Renal cortical epithelial cell (primary cell): ENCODE measurements at regions not wholly inside any gene's neighbourhood (a gene's known extent, or its start where the extent isn't known, plus 50 kb on each side); places are given as distances from the start of the nearest gene placed in this dataset.
"Not testable (repeated sequence)": the region's sequence is repeated elsewhere in the genome, so short reads cannot be mapped to it uniquely, and the experiment has no call there.

Experiments
- DNase-seq: peaks from one replicate; pipeline ENCODE4 v3.0.0-alpha.2; 2011; ENCODE audit warnings: low read depth

DNA sequence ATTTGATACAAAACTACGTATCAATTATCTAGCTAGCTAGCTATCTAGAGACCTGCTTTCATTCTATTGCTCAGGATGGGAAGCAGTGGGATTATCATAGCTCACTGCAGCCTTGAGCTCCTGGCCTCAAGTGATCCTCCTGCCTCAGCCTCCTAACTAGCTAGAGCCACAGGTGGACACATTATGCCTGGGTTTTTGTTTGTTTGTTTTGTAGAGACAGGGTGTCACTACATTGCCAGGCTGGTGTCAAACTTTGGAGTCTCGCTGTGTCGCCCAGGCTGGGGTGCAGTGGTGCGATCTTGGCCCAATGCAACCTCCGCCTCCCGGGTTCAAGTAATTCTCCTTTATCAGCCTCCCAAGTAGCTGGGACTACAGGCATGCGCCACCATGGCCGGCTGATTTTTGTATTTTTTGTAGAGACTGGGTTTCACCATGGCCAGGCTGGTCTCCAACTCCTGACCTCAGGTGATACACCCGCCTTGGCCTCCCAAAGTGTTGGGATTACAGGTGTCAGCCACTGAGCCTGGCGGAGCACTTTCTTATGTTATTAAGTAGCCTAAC, 122.5 kb upstream of the FBXO28 start:
- DNase-seq, result not testable (repeated sequence)

DNA sequence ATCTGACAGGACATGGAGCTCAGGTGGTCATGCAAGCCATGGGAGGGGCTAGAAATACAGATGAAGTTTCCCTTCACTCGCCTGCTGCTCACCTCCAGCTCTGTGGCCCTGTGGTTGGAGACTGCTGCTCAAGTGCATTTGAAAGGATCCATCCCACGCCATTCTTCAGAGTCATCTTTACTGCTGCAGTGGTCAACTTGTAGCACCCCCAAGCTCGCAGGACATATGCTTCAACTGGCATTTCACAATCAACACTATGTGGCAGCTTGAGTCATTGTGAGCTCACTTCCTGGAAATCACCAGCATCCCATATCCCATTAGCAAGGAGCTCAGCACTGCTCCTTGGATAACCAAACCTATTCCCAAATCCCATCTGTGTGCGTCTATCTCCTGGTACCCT, 116.2 kb upstream of the TP53BP2 start:
- peak; percentile 50 for DNase-seq

DNA sequence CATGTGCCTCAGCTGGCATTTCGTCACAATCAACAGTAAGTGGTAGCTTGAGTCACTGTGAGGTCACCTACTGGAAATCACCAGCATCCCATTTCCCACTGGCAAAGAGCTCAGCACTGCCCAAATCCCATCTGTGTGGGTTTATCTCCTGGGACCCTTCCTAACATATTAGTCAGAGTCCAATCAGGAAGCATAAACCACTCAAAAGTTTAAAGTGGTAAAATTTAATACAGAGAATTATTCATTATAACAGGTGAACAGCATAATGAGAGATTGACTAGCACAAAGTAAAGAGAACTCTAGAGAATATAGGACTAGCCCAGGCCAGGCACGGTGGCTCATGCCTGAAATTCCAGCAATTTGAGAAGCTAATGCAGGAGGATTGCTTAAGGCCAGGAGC, 107.1 kb upstream of the TP53BP2 start:
- peak; percentile 0 for DNase-seq

DNA sequence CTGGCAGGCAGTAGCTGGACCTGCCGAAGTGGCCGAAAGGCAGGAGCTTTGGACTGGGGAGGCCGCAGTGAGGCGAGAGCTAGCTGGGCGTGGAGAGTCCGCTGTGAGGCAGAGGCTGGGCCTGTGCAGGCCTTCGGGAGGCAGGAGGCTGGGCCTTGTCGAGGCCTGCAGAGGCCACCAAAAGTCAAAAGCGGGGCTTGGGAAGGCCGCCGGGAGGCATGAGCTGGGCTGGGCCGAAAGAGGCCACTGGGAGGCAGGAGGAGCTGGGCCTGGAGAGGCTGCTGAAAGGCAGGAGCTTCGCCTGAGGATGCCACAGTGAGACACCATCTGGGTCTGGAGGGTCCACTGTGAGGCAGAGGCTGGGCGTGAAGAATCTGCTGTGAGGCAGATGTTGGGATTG, 105.8 kb upstream of the TP53BP2 start:
- not testable (repeated sequence) for DNase-seq

DNA sequence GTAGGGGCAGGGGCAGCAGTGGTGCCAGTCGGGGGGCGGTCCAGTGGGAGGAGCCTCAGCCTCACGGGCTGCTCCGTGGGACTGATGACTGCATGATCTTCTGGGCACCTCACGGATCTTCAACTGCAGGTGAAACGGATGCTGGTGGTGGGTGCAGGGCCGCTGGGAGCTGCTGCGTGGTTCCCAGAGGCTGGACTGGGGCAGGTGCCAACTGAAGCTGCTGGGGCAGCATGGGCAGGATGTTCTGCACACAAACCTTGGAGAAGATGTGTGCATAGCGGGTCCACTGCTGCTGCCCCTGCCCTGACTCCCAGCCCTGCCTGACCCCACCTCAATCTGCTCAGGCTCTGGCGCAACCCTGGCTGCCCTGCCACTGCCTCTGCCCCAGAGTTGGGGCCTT, 104.2 kb upstream of the TP53BP2 start:
- DNase-seq, result not testable (repeated sequence)

DNA sequence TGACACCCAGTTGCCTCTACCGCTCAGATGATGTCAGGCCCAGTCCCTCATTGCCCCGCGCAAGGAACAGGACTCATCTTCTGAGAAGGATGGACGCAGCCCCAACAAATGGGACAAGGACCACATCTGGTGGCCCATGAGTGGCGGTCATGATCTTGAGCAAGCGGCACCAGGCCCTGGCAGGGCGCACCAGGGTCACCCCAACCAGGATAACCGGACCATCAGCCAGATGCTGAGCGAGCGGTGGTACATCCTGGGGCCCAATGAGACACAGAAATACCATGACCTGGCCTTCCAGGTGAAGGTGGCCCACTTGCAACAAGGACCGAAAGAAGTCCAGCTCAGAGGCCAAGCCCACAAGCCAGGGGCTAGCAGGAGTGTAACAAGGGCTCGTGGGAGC, 102.3 kb upstream of the TP53BP2 start:
- not testable (repeated sequence) for DNase-seq

DNA sequence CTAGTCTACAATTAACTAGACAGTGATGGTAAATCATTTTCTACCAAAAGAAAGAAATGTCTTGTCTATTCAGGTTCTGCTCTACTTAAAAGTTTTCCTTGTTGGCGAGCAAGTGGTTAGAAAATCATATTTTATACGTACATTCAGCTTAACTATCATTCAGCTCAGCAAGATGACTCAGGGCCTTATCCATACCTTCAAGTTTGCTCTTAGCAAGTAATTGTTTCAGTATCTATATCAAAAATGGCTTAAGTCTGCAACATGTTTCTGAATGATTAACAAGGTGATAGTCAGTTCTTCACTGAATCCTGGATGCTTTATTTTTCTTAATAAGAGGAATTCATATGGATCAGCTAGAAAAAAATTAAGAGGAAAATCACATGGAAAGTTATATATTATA, 90.8 kb upstream of the TP53BP2 start:
- DNase-seq, result not testable (repeated sequence)

DNA sequence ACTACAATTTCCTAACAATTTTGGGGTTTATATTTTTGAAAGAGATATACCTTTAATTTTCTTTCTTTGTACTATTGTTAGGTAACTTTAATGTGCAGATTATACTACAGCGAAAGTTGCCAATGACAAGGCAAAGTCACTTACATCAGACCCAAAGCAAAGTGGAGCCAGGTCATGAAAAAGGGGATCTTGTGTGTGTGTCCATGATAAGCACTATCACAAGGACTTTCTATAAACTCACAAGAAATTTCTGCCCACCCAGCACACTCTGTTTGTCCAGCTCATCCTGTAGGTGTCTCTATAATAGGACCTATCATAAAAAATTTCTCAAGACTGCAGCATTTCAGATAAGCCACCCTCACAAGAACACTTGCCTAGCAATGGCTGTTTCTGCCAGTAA, 85.7 kb upstream of the TP53BP2 start:
- DNase-seq, result not testable (repeated sequence)

DNA sequence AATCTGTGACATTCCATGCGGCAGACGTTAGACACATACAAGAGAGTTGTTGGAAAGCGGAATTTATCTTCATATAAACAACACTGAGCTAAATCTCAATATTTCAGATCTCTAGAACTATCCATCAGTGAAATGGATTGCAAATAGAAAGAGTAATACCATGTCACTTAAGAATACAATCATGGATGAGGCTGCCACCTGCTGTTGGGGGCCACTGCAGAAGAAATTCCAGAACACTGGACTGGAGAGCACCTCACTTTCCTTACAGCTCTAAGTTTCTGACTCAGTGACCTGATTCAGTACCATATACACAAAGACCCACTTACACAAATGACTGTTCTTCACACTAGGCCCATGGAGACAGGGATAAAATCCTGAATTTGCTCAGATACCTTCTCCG, 75.1 kb upstream of the TP53BP2 start:
- not testable (repeated sequence) for DNase-seq

DNA sequence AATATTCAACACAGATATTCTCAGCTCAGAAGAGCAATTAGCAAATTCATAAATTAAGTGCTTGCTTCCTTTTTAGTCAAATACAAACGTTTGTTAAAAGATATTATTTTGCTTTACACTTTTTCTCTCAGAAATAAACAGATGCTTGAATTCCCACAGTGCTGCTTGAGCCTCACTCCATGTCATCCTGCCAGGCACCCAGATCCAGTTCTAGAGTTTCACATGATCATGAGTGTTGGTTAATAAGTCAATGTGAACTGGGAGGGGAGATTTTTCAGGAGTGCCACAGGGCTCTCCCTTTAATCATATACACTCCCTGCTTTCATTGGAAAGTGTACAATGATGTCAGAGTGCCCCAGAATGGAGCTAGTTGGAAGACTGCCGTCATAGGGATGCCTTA, 69.7 kb upstream of the TP53BP2 start:
- DNase-seq, result peak; percentile 38

DNA sequence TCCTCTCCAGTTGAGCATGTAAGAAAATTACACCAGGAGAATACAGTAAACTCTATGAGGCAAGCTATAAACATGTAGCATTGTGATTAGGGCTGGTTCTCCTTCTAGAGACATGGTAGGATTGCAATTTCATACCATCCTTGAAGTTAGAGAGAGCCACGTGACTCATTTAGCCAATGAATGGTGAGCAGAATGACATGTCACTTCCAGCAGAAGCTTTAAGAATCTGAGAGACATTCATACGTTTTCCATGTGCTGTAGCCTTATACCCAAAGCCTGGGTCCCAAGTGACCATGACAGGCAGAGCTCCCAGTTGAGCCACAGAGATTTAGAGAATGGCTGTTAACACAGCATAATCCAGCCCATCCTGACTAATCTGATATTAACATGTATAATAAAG, 68.0 kb upstream of the TP53BP2 start:
- not testable (repeated sequence) for DNase-seq

DNA sequence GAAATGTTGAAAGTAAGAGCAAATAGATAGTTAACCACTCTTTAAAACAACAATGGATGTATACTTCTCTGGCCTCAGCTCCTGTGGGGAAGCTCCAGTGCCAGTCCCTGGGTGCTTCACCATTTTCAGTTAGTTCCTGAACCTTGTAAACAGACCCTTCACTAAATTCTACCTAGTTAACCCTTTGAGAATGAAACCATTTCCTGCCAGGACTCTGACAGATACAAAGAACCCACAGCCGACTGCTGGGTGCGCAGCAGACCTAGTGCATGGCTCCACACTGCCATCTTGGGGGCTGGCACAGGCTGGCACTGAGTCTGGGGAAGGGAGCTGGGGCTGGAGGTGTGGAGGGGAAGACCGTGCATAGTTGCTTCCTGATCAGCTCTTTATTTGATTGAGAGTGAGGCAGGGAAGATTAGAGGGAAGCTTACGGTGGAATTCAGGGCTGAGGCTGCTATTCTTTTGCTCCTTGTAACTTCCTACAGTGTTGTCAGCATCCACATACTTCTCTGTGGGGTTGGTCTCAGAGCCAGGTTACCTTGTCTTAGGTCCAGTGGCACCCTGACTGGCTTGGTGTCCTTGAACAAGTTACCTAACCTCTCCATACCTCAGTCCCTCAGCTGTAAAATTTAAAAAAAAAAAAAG, 62.3 kb upstream of the TP53BP2 start:
- not testable (repeated sequence) for DNase-seq

DNA sequence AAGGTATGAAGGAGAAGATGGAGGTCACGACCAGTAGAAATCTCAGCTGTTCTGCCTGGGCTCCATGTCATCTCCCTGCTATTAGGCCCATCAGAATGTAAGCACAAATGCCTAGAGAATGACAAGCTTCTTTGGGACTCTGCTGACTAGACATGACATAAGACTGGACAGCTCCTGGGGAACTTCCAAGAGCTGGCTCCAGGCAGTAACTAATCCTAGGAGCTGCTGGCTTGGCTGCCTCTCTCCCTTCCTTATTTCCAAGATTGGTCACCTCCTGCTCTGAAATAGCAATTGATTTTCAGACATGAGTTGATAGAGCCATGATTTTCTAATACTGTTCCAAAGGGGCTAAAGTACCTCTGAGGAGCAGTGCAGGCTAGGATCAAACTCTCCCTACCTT, 57.5 kb upstream of the TP53BP2 start:
- DNase-seq, result not testable (repeated sequence)

DNA sequence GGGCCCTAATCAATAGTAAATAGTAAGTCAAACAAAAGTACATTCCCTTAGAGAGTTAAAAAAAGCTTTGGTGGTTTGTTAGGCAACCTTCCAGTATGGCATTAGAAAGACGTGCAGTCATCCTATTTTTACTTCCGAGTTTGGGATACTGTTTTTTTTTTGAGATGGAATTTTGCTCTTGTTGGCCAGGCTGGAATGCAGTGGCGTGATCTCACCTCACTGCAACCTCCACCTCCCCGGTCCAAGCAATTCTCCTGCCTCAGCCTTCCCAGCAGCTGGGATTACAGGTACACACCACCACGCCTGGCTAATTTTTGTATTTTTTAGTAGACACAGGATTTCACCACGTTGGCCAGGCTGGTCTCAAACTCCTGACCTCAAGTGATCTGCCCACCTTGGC, 54.0 kb upstream of the TP53BP2 start:
- peak; percentile 78 for DNase-seq

DNA sequence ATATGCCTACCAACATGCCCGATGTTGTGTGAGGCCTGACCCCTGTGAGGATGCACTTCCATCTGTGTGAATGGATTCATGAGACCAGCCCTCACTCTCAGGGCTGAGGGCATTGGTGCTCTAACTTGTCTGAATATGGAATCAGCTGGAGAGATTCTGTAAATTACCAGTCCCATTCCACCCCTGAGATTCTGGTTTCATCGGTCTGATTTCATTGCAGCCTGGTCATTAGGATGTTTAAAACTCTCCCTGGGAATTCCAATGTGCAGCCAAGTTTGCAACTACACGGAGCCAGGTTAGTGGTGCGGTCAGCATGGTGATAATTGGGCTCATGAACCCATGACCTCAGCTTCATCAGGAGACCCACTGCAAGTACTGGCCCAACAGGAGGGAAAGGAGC, 51.4 kb upstream of the TP53BP2 start:
- peak; percentile 64 for DNase-seq

DNA sequence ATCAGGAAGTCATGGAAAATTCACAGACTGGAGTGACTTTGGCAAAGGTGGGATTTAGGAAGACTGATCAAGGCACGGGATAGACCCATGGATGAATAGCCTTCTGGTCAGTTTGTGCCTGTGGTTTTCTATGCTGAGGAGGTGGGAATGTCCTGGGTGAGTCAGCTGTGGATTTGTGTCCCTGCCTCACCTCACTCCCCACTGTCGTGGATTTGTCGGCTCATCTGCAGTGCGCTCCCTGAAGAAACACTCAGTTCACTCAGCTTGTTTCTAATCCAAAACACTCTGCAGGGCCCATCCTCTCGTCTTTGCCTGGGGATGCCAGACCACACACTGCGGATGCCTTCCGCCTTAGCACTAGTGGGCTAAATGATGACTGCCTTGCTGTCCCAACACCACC, 50.2 kb upstream of the TP53BP2 start:
- peak; percentile 33 for DNase-seq
